IPS-NIHi7 (cell line): ENCODE measurements at regions not wholly inside any gene's neighbourhood (a gene's known extent, or its start where the extent isn't known, plus 50 kb on each side); places are given as distances from the start of the nearest gene placed in this dataset.
A peak's percentile ranks its signal among the peaks of the same experiment; 100 is the strongest.
"Not testable (repeated sequence)": the region's sequence is repeated elsewhere in the genome, so short reads cannot be mapped to it uniquely, and the experiment has no call there.

Source experiments
- DNase-seq: peaks from one replicate; pipeline ENCODE4 v3.0.0; 2012; ENCODE audit warnings: mixed read lengths; ENCODE audit errors: extremely low spot score

- DNase-seq = no peak
These were observed 514.2 kb upstream of the ROBO2 start for GRCh38 chr3:76525726-76526125.

DNA sequence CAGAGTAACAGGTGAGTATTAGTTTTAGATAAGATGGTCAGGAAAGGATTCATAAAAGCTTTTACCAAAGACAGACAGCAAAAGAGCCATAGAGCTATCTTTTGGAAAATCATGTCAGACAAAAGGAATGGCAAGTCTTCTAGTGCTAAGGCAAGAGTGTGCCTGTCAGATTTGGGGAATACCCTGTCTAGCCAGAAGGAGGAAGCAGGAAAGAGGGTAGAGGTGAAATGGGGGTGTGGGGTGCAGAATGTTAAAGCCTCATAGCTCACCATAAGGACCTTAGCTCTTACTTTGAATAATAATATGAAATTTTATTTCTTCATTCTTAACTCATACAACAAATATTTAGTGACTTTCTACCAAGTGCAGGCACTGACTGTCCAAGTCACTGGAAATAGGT lies 512.1 kb upstream of the ROBO2 start:
- no peak for DNase-seq

DNA sequence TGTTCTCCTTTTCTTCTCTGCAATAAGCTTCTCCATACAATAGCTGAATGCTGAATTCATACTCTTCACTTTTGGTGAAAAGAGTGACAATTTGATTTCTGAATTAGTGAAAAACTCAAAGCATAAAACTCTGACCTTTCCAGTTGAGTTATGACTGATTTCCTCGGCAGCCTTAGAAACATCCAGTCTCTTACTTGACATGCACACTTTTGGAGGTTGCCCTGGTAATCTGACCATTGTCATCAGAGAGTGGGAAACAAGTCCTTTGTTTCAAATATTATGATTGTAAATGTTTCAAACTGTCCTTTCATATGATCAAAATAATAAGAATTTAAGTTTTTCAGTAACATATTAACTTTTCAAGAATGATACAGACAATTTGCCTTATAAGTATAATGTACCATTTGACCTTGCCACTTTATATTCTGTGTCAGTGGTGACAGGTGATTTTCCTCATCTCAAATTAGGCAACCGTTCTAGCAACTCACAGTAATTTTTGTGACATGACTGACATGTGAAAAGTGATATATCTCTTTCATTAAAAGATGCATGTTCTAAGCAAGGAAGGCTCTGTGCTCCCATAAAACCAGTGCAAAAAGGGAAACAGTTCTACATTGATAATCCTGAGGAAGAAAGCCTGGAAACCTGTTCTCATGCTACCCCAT lies 507.6 kb upstream of the ROBO2 start:
- DNase-seq = no peak

GRCh38 chr3:76533710-76534109 lies 506.2 kb upstream of the ROBO2 start:
- not testable (repeated sequence) for DNase-seq

GRCh38 chr3:76537857-76538256 lies 502.0 kb upstream of the ROBO2 start:
- DNase-seq = not testable (repeated sequence)

DNA sequence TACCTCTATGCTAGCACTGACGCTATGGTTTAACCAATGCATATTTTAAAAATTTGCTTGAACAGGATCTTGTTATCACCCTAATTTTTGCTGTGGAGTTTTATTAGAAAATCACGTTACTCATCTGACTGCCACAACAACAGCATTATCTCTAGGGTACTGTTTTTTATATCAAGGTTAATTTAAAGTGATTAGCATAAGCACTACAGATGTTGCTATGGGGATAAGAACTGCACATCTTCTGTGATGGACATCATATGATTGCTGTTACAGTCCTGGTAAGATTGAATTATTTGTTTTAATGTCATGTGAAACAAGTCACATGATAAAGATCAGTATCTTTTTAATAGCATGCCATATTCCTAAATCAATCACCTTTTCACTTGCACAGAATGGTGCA lies 492.2 kb upstream of the ROBO2 start:
- no peak for DNase-seq

DNA sequence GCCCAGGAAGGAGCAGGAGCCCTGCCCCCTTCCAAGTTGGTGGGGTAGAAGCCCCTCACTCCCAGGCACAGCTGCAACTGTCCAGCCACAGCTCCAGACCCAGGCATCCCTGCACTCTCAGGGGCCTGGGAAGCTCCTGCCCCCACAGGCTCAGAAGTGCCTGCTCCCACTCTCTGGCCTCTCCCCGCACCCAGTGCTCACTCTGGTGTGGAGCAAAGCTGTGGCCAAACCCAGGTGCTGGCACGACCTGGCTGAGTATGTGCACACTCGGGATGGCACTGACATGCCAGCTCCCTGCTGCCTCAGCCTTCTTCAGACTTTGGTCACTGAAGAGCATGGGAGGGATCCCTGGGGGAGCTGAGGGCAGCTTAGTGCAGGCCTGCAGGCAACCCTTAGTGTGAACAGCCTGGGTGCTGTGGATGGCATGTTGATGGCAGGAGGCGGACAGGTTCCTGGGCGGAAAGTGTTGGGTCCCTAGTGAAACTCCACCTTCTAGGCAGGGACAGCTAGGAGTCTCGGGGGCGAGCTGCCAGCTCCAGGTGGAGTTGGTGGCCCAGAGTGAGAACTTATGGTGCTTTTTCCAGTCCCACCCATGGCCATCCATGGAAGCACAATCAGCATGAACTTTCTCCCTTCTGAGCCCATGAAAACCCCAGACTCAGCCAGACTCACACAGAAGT lies 489.2 kb upstream of the ROBO2 start:
- DNase-seq = no peak

GRCh38 chr3:76551739-76552138 lies 488.2 kb upstream of the ROBO2 start:
- DNase-seq = no peak

- no peak for DNase-seq
These were observed 487.2 kb upstream of the ROBO2 start for GRCh38 chr3:76552653-76553052.

DNA sequence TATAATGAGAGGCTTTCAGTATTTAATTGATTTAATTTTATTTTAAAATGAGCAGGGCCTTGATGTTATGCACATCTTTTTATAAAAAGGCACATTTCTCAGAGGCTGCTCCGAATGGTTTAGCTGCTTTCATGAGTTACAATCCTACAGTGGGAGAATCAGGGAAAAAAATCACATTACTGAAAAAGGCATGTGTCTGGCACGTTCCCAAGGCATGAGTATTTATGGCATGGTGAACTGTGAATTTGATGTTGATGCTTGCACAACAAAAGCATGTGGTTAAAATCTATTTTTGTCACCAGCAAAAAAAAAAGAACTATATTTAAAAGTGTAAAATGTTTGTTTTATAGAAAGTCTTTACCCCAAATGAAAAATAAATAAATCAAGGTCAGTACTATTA lies 485.2 kb upstream of the ROBO2 start:
- no peak for DNase-seq

- peak; percentile 8 for DNase-seq
These were observed 478.2 kb upstream of the ROBO2 start for GRCh38 chr3:76561494-76562236.

DNA sequence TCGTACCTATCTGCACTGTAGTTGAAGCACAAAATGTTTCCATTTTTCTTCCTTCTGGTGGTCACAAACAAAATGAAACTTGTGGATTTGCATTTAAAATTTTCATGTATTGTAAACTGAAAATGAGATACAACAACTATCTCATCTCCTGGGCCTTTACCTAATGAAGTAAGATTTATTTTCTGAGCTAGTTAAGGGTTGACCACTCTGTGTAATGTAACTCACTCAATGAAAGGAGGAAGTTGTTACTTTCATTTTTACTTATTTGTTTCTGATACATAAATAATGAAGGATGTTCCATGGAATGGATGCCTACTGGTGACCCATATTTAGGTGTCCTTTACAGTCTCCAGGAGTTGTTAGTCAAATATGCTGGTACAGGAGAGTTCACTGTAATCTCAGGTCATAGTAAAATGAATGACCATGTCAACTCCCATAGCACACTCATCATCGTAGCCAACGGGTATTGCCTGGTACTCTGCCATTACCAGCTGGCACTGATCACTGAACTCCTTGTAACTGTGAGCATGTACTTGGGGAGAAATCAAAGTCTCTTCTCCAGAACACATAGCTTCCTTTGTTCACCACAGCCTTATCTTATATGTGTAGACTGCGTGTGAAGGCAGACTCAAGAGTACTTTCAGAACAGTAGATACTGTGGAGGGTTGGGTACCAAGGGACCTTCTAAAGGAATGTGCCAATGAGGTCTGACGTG lies 474.2 kb upstream of the ROBO2 start:
- no peak for DNase-seq

GRCh38 chr3:76566211-76566534 lies 473.7 kb upstream of the ROBO2 start:
- DNase-seq = no peak

DNA sequence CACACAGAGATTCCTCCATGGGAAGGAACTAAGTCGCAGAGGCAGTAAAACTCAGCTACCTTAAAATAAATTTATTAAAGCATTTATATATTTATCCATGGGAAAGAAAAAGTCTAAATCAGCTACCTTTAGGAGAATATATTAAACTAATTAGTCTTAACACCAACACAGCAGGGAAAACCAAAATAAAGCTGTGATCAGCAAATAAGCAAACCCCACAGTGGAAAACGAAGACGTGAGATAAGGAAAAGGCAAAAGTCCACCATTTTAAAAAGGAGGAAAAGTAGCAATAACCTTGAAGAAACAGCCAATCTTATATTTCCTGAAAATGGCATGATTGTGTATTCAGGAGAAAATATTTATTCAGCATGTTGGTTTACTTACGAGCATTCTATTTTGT lies 473.0 kb upstream of the ROBO2 start:
- no peak for DNase-seq

DNA sequence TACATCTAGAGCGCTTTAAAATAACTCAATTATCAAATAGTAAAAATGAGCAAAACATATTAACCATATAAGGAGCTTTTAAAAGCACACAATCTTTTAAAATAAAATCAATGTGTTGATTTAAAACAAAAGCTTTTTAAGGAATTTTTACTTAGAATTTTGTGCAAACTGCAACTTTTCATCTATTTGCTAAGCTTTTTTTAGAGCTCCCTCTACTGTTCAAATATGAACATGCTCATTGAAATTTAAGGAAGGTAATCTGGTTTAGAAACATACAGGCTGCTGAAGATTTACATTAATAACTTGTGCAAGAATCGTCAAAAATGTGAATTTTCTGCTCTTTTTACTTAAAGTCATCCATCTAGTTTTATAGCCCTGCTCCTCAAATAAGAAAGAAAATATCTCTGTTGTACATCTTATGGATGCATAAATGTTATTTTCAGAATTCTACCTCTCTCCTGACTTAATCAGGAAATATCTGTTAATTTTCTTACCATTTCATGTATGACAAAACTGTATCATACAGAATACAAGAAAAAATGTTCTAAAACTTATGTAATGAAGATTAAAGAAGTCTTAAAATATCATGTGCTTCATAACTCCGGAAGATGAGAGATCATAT lies 469.4 kb upstream of the ROBO2 start:
- DNase-seq = peak; percentile 13

- DNase-seq = no peak
These were observed 463.7 kb upstream of the ROBO2 start for GRCh38 chr3:76576201-76576600.

DNA sequence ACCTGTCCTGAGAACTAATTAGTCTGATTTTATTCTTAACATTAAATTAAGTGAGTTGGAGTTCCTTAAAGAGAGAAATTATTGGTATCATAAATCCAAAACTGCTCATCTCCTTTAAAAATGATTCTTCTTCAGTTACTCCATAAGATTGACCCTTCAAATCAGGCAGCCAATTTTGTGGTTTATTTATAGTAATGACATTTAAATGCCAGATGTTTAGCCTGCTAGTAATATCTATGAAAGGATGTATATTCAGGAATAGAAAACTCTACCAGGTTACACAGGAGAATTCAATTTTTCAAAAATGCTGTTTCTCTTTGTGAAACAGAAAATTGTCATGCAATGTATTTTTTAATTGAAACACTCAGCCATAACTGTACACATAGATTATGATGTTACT lies 457.8 kb upstream of the ROBO2 start:
- no peak for DNase-seq

- no peak for DNase-seq
These were observed 457.1 kb upstream of the ROBO2 start for GRCh38 chr3:76582632-76583378.

GRCh38 chr3:76585794-76586392 lies 454.0 kb upstream of the ROBO2 start:
- DNase-seq = peak; percentile 16

- DNase-seq = no peak
These were observed 453.4 kb upstream of the ROBO2 start for GRCh38 chr3:76586471-76586870.

DNA sequence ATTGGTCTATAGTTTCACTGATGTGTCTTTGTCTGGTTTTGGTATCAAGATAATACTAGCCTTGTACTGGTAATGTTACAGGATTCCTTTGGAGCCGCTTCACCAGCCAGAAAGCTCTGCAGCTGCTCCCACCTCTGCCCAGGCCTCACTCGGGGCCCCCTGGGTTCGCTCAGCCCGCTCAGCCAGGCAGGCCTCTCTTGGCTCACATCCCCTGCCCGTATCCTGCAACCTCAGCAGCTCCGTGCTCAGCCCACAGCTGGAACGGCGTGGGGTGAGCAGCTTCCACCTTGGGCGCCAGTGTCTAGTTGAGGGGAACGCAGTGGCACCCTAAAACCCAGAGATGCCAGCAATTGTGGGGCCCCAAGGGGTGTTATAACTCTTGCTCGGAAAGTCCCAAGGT lies 429.7 kb upstream of the ROBO2 start:
- no peak for DNase-seq
